Left lung (tissue), 4 donors: ENCODE measurements at regions not wholly inside any gene's neighbourhood (a gene's known extent, or its start where the extent isn't known, plus 50 kb on each side); places are given as distances from the start of the nearest gene placed in this dataset.
A peak's percentile ranks its signal among the peaks of the same experiment; 100 is the strongest.

Experiments
- ATAC-seq: fragments of 200-7000 bp; cut with Tn5 transposase; one replicate; pipeline ENCODE4 v1.9.1; 2020; ENCODE audit warnings: moderate library complexity
- DNase-seq, 4 donors: peaks; one replicate each; pipeline ENCODE4 v3.0.0-alpha.2; 2013 to 2020
- H3K27ac ChIP-seq, 2 donors: fragments of 200-600 bp; sonication (generic) in 1 of 2; one replicate each; pipeline versions ENCODE4 v1.5.0 to v1.8.0; 2020 to 2021
- H3K27me3 ChIP-seq, 2 donors: fragments of 200-600 bp; sonication (generic) in 1 of 2; one replicate each; pipeline versions ENCODE4 v1.5.0 to v1.8.0; 2020 to 2021
- H3K36me3 ChIP-seq, 2 donors: fragments of 200-600 bp; sonication (generic) in 1 of 2; one replicate each; pipeline versions ENCODE4 v1.5.0 to v1.8.0; 2020 to 2021
- H3K4me1 ChIP-seq, 2 donors: fragments of 200-600 bp; one replicate each; pipeline ENCODE4 v1.8.0; 2021
- H3K4me3 ChIP-seq, 2 donors: fragments of 200-600 bp; sonication (generic) in 1 of 2; one replicate each; pipeline versions ENCODE4 v1.5.0 to v1.8.0; 2020 to 2021; ENCODE audit warnings: mild to moderate bottlenecking in 1 of 2
- H3K9me3 ChIP-seq, 2 donors: fragments of 200-600 bp; sonication (generic) in 1 of 2; one replicate each; pipeline versions ENCODE4 v1.5.0 to v1.8.0; 2020 to 2021
- CTCF ChIP-seq, 2 donors: fragments of 200-600 bp; sonication (generic) in 1 of 2; IDR thresholded peaks; one replicate each; pipeline versions ENCODE4 v1.5.0 to v1.8.0; 2021; ENCODE audit warnings: antibody characterized with exemption in 2 of 2
- intact Hi-C, 2 donors: fragments of 100-400 bp; cut with DNase I; formaldehyde crosslinking; loops; one replicate each; pipeline versions ENCODE4 v1.11.2 to v1.14.2; 2022
- donor health status: DM: no; HTN: yes; CAD: no.
- donor health status: DM: no; HTN: no; CAD: no.

GRCh38 chr3:159858650-159859049 is 130.0 kb upstream of the IL12A start:
- Histone ChIP-seq H3K36me3 (no peaks in the 10 kb centered on the region), H3K27ac (no peak overlapping the region), H3K27me3 (no peaks in the 10 kb centered on the region), H3K4me3 (no peak overlapping the region), H3K9me3 (no peaks in the 10 kb centered on the region), H3K4me1 (peaks cover 0 to 29% of the 10 kb centered on the region in 2 donors)
- DNase-seq (no peak), ATAC-seq (no peak)
- TF ChIP-seq CTCF (IDR thresholded peaks at IDR 0.05), result no peak
- intact Hi-C loops, result no loop called here

GRCh38 chr3:159859424-159859823 is 129.2 kb upstream of the IL12A start:
- Histone ChIP-seq H3K36me3 (no peaks in the 10 kb centered on the region), H3K27me3 (no peaks in the 10 kb centered on the region), H3K4me3 (no peak overlapping the region), H3K9me3 (no peaks in the 10 kb centered on the region), H3K4me1 (peaks cover 0 to 21% of the 10 kb centered on the region in 2 donors), H3K27ac (no peak overlapping the region)
- DNase-seq, result no peak
- no peak for TF ChIP-seq CTCF (IDR thresholded peaks at IDR 0.05)
- intact Hi-C loops, result no loop called here
- ATAC-seq, result no peak

GRCh38 chr3:159859836-159860235 is 128.8 kb upstream of the IL12A start:
- DNase-seq (no peak), ATAC-seq (no peak)
- Histone ChIP-seq H3K27ac (no peak overlapping the region), H3K36me3 (no peaks in the 10 kb centered on the region), H3K27me3 (no peaks in the 10 kb centered on the region), H3K9me3 (no peaks in the 10 kb centered on the region), H3K4me1 (peaks cover 0 to 17% of the 10 kb centered on the region in 2 donors), H3K4me3 (no peak overlapping the region)
- intact Hi-C loops, result no loop called here
- no peak for TF ChIP-seq CTCF (IDR thresholded peaks at IDR 0.05)

GRCh38 chr3:159860269-159861116 is 128.1 kb upstream of the IL12A start:
- ATAC-seq, result no peak
- Histone ChIP-seq H3K9me3 (no peaks in the 10 kb centered on the region), H3K27ac (peak overlapping the region in 1 of 2 donors; percentile 35), H3K36me3 (no peaks in the 10 kb centered on the region), H3K4me1 (peaks cover 0 to 20% of the 10 kb centered on the region in 2 donors), H3K27me3 (no peaks in the 10 kb centered on the region), H3K4me3 (no peak overlapping the region)
- intact Hi-C loops, result no loop called here
- no peak for TF ChIP-seq CTCF (IDR thresholded peaks at IDR 0.05)
- no peak for DNase-seq

- H3K4me3 ChIP-seq, result no peak overlapping the region
- intact Hi-C loops, result no loop called here
- no peak for TF ChIP-seq CTCF (IDR thresholded peaks at IDR 0.05)
- peaks cover under 1 to 27% of the 10 kb centered on the region in 2 donors for H3K4me1 ChIP-seq
- ATAC-seq (no peak), DNase-seq (no peak)
- H3K9me3 ChIP-seq, result no peaks in the 10 kb centered on the region
- H3K27ac ChIP-seq, result peak overlapping the region in 1 of 2 donors; percentile 35
- H3K27me3 ChIP-seq, result no peaks in the 10 kb centered on the region
- H3K36me3 ChIP-seq, result no peaks in the 10 kb centered on the region
Measured at GRCh38 chr3:159861369-159861987, 127.2 kb upstream of the IL12A start.
